OCI-LY1 (cell line): ENCODE measurements at regions not wholly inside any gene's neighbourhood (a gene's known extent, or its start where the extent isn't known, plus 50 kb on each side); places are given as distances from the start of the nearest gene placed in this dataset.
A peak's percentile ranks its signal among the peaks of the same experiment; 100 is the strongest.
"Not testable (repeated sequence)": the region's sequence is repeated elsewhere in the genome, so short reads cannot be mapped to it uniquely, and the experiment has no call there.

Source experiments
- H2AFZ ChIP-seq: fragments of 200-600 bp; sonication (generic), shearing (Covaris generic); 2 replicates; pipeline ENCODE4 v1.6.0; 2014; ENCODE audit warnings: antibody characterized with exemption, mild to moderate bottlenecking, low read length
- H3F3A ChIP-seq: fragments of 200-600 bp; sonication (generic), shearing (Covaris generic); 2 replicates; pipeline ENCODE4 v1.6.0; 2014; ENCODE audit warnings: mild to moderate bottlenecking, antibody characterized with exemption, low read length, moderate library complexity; ENCODE audit not compliant: insufficient read depth
- H3K27ac ChIP-seq: fragments of 200-600 bp; sonication (generic); 2 replicates; pipeline ENCODE4 v1.5.1; 2014; ENCODE audit warnings: low read length, mixed run types, mild to moderate bottlenecking, low read depth; ENCODE audit not compliant: poor library complexity, severe bottlenecking
- H3K27me3 ChIP-seq: fragments of 200-600 bp; sonication (generic); 2 replicates; pipeline ENCODE4 v1.6.0; 2014; ENCODE audit warnings: antibody characterized with exemption, mild to moderate bottlenecking, low read length, moderate library complexity; ENCODE audit not compliant: insufficient read depth
- H3K36me3 ChIP-seq: fragments of 200-600 bp; sonication (generic); 2 replicates; pipeline ENCODE4 v1.6.1; 2014; ENCODE audit warnings: mild to moderate bottlenecking, antibody characterized with exemption, low read length, moderate library complexity, mixed read lengths; ENCODE audit not compliant: insufficient read depth
- H3K4me1 ChIP-seq: fragments of 200-600 bp; sonication (generic); 2 replicates; pipeline ENCODE4 v1.5.1; 2014; ENCODE audit warnings: mild to moderate bottlenecking, low read length, moderate library complexity; ENCODE audit not compliant: insufficient read depth, severe bottlenecking
- H3K4me2 ChIP-seq: fragments of 200-600 bp; sonication (generic), shearing (Covaris generic); 2 replicates; pipeline ENCODE4 v1.6.1; 2014; ENCODE audit warnings: low read length
- H3K4me3 ChIP-seq: fragments of 200-600 bp; sonication (generic); 2 replicates; pipeline ENCODE4 v1.5.1; 2014; ENCODE audit warnings: low read length, low read depth, mild to moderate bottlenecking, mixed read lengths; ENCODE audit not compliant: poor library complexity, severe bottlenecking
- H3K79me2 ChIP-seq: fragments of 200-600 bp; shearing (Covaris generic); 2 replicates; pipeline ENCODE4 v1.6.1; 2016; ENCODE audit warnings: mixed run types, low read length, mixed read lengths; ENCODE audit not compliant: insufficient read depth
- H3K9ac ChIP-seq: fragments of 200-600 bp; sonication (generic), shearing (Covaris generic); 2 replicates; pipeline ENCODE4 v1.6.1; 2014; ENCODE audit warnings: mild to moderate bottlenecking, low read length, mixed read lengths
- H3K9me2 ChIP-seq: fragments of 200-600 bp; sonication (generic), shearing (Covaris generic); 2 replicates; pipeline ENCODE4 v1.6.1; 2014; ENCODE audit warnings: low read depth, mild to moderate bottlenecking, low read length, mixed read lengths
- H3K9me3 ChIP-seq: fragments of 200-600 bp; shearing (Covaris generic); 2 replicates; pipeline ENCODE4 v1.6.1; 2014; ENCODE audit warnings: low read length, mixed read lengths
- H4K20me1 ChIP-seq: fragments of 200-600 bp; sonication (generic), shearing (Covaris generic); 2 replicates; pipeline ENCODE4 v1.6.0; 2016; ENCODE audit warnings: mild to moderate bottlenecking, low read length; ENCODE audit not compliant: insufficient read depth

DNA sequence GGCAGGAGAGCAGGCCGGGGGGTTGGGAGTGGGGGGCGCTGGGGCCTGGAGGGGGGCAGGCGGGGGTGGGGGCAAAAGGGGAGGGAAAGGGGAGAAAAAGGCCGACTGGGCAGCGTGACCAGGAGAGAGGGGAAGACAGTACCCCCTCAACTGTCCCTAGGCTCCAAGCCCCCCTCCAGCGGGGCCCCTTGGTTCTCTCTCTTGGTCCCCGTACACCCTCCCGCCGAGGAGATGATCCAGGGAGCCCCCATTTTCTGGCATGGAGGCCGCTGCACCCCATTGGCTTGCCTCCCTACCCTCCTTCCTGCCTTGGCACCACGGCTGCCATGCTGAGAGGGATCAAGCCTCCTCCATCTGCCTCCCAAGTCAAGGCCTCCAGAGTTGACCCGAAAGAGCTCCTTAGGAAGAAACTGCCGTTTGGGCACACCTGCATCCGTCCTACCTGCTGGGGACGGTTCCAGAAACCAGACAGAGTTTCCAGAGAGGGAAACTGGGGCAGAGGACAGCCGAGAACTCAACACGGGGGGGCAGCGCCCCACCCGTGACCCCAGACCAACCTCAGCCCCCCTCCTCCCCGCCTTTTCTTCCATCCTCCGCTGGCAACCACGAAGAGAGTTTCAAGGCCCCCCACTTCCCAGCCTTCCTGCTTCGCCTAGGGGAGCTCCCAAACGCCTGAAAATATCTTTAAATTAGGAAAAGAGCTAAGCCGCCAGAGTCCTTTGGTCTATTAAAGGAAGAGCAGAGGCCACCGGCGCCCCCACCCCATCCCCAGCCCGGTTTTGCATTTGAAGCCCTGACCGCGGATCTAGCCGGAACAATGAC, 155.9 kb downstream of the CRLF3 start:
- not testable (repeated sequence) for H3K36me3 ChIP-seq, H3F3A ChIP-seq, H3K27me3 ChIP-seq, H4K20me1 ChIP-seq, H3K9me3 ChIP-seq, H3K4me1 ChIP-seq, H3K9ac ChIP-seq, H3K27ac ChIP-seq, H3K4me3 ChIP-seq, H3K9me2 ChIP-seq, H3K4me2 ChIP-seq, H2AFZ ChIP-seq, H3K79me2 ChIP-seq

DNA sequence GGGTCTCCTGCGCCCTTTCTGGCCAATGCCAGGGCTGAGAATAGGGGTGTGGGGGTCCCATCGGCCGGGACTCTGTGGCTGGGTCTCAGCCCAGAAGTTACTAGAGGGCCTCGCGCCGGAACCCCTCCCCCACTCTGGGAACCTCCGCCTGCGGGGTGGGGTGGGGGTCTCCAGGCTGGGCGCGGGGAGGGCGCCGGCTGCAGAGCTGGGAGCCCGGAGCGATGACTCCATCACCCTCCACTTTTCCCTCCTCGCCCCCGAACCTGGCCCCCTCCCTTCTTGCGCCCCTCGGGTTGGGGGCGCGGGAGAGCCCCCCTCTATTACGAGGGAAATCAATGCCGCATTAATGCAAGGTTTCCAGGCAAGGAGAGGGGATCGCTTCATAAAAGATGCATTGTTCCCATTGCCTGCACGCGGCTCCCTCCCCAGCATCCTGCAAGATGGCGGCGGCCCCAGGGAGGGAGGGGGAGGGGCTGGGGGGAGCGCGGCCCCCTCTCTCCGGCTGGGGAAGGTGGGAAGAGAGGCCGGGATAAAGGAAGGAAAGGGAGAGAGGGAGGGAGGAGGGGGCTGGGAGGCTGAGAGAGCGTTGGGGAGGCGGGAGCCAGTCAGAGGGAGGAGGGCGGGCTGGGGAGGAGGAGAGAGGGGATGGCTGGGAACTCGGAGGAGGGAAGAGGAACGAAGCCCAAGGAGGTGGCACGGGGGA, 156.7 kb downstream of the CRLF3 start:
- not testable (repeated sequence) for H2AFZ ChIP-seq

DNA sequence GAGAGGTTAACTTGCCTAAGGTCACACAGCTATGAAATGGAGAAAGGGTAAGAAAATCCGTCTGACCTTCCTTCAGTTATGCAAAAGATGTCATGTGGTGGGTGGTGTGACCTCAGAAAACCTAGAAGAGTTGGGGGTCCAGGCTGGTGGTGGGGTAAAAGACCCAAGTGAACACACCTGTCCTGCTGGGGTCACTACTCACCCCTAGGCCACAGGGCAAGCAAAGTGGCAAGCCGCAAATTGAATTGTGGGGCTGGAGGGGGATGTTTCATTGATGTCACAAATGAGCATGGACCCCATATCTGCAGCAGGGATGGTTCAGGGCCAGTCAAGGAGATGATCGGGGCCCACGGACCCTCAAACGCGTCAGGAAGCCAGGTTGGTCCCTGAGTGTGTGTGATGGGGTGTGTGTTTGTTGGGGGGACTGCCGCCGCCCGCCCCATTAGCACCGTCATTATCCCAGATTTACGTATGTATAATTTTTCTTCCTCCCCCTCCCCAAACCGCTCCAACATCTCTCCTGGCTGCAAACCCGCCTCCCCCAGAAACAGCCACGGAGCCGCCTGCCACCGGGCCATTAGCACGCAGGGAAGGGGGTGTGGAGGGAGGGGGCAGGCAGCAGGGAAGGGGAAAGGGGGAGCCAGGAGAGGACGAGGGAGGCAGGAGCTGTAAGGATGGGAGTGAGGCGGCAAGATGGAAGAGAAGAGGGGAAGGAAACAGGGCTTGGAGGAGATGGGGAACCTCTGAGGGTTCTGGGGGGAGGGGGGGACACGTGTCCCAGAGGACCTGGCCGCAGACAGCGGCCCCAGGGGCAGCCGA, 157.4 kb downstream of the CRLF3 start:
- peak overlapping the region; percentile 74 for H3K9ac ChIP-seq
- not testable (repeated sequence) for H3K4me1 ChIP-seq, H3K9me3 ChIP-seq, H3K79me2 ChIP-seq, H3K36me3 ChIP-seq, H3F3A ChIP-seq, H3K9me2 ChIP-seq, H2AFZ ChIP-seq, H3K27me3 ChIP-seq, H4K20me1 ChIP-seq
- peak overlapping the region; percentile 66 for H3K27ac ChIP-seq
- H3K4me3 ChIP-seq, result peak overlapping the region; percentile 68
- H3K4me2 ChIP-seq, result peak overlapping the region; percentile 70

More for the DNA sequence above, 156.7 kb downstream of the CRLF3 start:
- Histone ChIP-seq H3K4me2 (peak overlapping the region; percentile 70), H3K27ac (peak overlapping the region; percentile 66), H3K4me3 (peak overlapping the region; percentile 68), H3K9ac (peak overlapping the region; percentile 74)
- H4K20me1 ChIP-seq, H3F3A ChIP-seq, H3K79me2 ChIP-seq, H3K4me1 ChIP-seq, H3K36me3 ChIP-seq, H3K9me3 ChIP-seq, H3K9me2 ChIP-seq, H3K27me3 ChIP-seq: not testable (repeated sequence)

DNA sequence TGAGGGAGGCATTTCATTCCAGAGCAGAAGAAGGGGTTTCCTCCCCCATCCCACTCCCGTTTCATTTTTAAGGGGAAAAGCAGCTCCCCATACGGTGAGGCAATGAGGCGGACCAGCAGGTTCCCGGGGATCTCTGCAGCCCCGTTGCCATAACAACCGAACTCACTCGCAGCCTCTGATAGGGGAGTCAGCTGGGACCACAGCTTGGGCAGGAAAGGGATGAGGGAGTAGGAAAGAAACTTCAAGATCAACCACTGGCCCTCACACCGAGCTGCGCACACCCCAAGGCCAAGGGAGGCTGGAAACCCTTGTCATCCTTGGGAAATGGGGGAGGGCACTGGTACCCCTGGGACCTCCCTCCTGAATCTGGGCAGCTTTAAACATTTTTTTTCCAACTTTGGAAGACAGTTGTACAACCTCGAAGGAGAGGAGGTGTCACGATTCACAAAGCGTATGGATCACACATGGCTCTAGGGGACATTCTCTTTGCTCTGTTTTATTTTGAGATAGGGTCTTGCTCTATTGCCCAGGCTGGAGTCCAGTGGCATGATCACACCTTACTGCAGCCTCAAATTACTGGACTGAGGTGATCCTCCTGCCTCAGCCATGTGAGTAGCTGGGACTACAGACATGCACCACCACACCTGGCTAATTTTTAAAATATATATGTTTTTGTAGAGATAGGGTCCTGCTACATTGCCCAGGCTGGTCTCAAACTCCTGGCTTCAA, 160.6 kb downstream of the CRLF3 start:
- H3K4me2 ChIP-seq, H3K4me3 ChIP-seq, H4K20me1 ChIP-seq, H3K36me3 ChIP-seq, H3F3A ChIP-seq, H3K9ac ChIP-seq, H3K9me3 ChIP-seq, H3K4me1 ChIP-seq, H3K27ac ChIP-seq, H3K79me2 ChIP-seq, H2AFZ ChIP-seq, H3K9me2 ChIP-seq, H3K27me3 ChIP-seq: not testable (repeated sequence)

DNA sequence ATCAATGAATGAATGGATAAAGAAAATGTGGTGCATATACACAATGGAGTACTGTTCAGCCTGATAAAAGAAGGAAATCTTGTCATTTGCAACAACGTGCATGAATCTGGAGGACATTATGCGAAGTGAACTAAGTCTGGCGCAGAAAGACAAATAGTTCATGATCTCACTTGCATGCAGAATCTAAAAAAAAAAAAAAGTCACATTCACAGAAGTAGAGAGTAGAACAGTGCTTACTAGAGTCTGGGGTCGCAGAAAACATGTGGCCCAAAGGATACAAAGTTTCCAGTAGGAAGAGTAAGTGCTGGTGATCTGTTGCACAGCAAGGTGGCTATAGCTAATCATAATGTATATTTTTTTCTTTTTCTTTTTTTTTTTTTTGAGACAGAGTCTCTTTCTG, 167.3 kb downstream of the CRLF3 start:
- H3K9ac ChIP-seq, H3K9me2 ChIP-seq, H3K36me3 ChIP-seq, H3K4me3 ChIP-seq, H3F3A ChIP-seq, H4K20me1 ChIP-seq, H3K27ac ChIP-seq, H3K27me3 ChIP-seq, H3K4me2 ChIP-seq, H3K4me1 ChIP-seq, H2AFZ ChIP-seq, H3K9me3 ChIP-seq, H3K79me2 ChIP-seq: not testable (repeated sequence)

DNA sequence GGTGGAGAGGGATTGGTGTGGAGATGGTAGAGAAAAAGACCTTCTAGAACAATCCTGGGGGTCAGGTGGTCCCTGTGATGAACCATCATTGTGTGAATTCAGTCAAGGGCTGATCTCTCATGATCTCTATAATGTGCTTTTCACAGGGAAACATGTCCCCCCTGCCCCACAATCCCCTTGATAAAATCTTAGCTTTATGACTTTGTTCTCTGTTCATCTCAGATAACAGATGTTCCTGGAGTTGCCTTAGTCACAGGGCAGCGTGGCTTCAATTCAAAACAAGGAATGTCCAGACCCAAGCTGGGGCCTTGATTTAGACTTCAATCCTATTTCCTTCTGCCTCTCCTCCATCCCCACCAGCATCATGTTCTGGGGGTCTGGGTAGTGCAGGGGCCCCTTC, 171.5 kb downstream of the CRLF3 start:
- H3K4me3 ChIP-seq, H3K27ac ChIP-seq, H3K9me2 ChIP-seq, H3K36me3 ChIP-seq, H3K4me2 ChIP-seq, H3K4me1 ChIP-seq, H3K9me3 ChIP-seq, H3K79me2 ChIP-seq, H3K9ac ChIP-seq, H3K27me3 ChIP-seq, H2AFZ ChIP-seq, H4K20me1 ChIP-seq, H3F3A ChIP-seq: not testable (repeated sequence)

DNA sequence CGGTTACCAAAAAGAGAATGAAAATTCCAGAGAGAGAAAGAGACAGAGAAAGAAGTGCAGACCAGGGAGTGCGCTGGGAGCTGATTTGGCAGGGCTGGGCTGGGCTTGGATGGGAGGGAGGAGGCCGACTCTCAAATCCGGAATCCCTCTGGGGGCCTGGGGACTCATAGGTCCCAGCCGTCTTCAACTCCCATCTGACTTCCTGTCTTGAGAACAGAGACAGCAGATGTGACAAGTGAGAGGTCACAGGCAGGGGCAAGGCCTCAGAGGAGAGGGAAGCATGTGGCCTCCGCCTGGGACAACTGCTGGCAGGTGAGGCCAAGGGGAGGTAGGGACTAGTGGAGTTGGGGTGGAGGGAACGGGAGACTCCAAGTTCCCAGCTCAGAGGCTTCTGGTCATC, 172.9 kb downstream of the GOSR1 start:
- not testable (repeated sequence) for H3K36me3 ChIP-seq, H2AFZ ChIP-seq, H3K9me2 ChIP-seq, H3K79me2 ChIP-seq, H4K20me1 ChIP-seq, H3K27me3 ChIP-seq, H3K9me3 ChIP-seq, H3K27ac ChIP-seq, H3K9ac ChIP-seq, H3K4me2 ChIP-seq, H3K4me1 ChIP-seq, H3F3A ChIP-seq, H3K4me3 ChIP-seq
